Neural cell (in vitro differentiated cells): ENCODE measurements at regions not wholly inside any gene's neighbourhood (a gene's known extent, or its start where the extent isn't known, plus 50 kb on each side); places are given as distances from the start of the nearest gene placed in this dataset.

Source experiments
- CTCF ChIP-seq: fragments of 450-650 bp; IDR thresholded peaks from 2 replicates; pipeline ENCODE4 v1.5.1; 2014; ENCODE audit warnings: antibody characterized with exemption, mild to moderate bottlenecking, moderate library complexity; ENCODE audit not compliant: poor library complexity, severe bottlenecking
- EP300 ChIP-seq: fragments of 450-650 bp; conservative IDR thresholded peaks from 2 replicates; pipeline ENCODE4 v1.6.1; 2014; ENCODE audit warnings: antibody characterized with exemption, mild to moderate bottlenecking, moderate library complexity; ENCODE audit not compliant: poor library complexity, severe bottlenecking
- EZH2 ChIP-seq: fragments of 200-600, 300-800 bp; shearing (Covaris generic), sonication (generic); IDR thresholded peaks from 2 replicates; pipeline ENCODE4 v1.6.1; 2014; ENCODE audit warnings: antibody characterized with exemption, low read length, borderline replicate concordance, mild to moderate bottlenecking; ENCODE audit not compliant: insufficient read depth, poor library complexity, severe bottlenecking
- MXI1 ChIP-seq: fragments of 450-650 bp; conservative IDR thresholded peaks from 2 replicates; pipeline ENCODE4 v1.6.1; 2014; ENCODE audit warnings: antibody characterized with exemption, mild to moderate bottlenecking; ENCODE audit not compliant: poor library complexity, severe bottlenecking
- POLR2AphosphoS5 ChIP-seq: IDR thresholded peaks from 2 replicates; pipeline ENCODE4 v1.6.1; 2012
- RAD21 ChIP-seq: fragments of 450-650 bp; conservative IDR thresholded peaks from 2 replicates; pipeline ENCODE4 v1.6.1; 2014; ENCODE audit warnings: antibody characterized with exemption, mild to moderate bottlenecking, moderate library complexity
- REST ChIP-seq: IDR thresholded peaks from 2 replicates; pipeline ENCODE4 v1.6.1; 2012; ENCODE audit warnings: borderline replicate concordance
- SMC3 ChIP-seq: fragments of 450-650 bp; conservative IDR thresholded peaks from 2 replicates; pipeline ENCODE4 v1.6.1; 2014; ENCODE audit warnings: antibody characterized with exemption, mild to moderate bottlenecking, moderate library complexity; ENCODE audit not compliant: poor library complexity
- TAF1 ChIP-seq: IDR thresholded peaks from 2 replicates; pipeline ENCODE4 v1.6.1; 2012; ENCODE audit warnings: low read depth

GRCh38 chrX:74138943-74139342 lies 165.0 kb upstream of the ZCCHC13 start:
- TF ChIP-seq REST: no peak
- TF ChIP-seq CTCF: no peak
- TF ChIP-seq RAD21: no peak
- no peak for TF ChIP-seq EZH2
- TF ChIP-seq EP300: no peak
- TF ChIP-seq POLR2AphosphoS5: no peak
- no peak for TF ChIP-seq SMC3
- no peak for TF ChIP-seq MXI1
- TF ChIP-seq TAF1: no peak
